ENCODE measurements at regions not wholly inside any gene's neighbourhood (a gene's known extent, or its start where the extent isn't known, plus 50 kb on each side); places are given as distances from the start of the nearest gene placed in this dataset.

- no peak for TF ChIP-seq CTCF (IDR thresholded peaks at IDR 0.05; ENCODE audit: control extremely low read depth in 1 of 3, insufficient read depth in 1 of 3, low read depth in 1 of 3, low read length in 3 of 3)
These were observed 173.7 kb downstream of the ACKR3 start (continued) for GRCh38 chr2:236743039-236743920.

Measured in H1 (cell line).